CMK (cell line): ENCODE measurements at regions not wholly inside any gene's neighbourhood (a gene's known extent, or its start where the extent isn't known, plus 50 kb on each side); places are given as distances from the start of the nearest gene placed in this dataset.
"Not testable (repeated sequence)": the region's sequence is repeated elsewhere in the genome, so short reads cannot be mapped to it uniquely, and the experiment has no call there.

Source experiments
- DNase-seq: peaks from one replicate; pipeline ENCODE4 v3.0.0-alpha.2; 2010; ENCODE audit warnings: low read depth

GRCh38 chrX:16067886-16068515 is 55.4 kb upstream of the GRPR start:
- no peak for DNase-seq

GRCh38 chrX:16063921-16064320 is 59.4 kb upstream of the GRPR start:
- no peak for DNase-seq

DNA sequence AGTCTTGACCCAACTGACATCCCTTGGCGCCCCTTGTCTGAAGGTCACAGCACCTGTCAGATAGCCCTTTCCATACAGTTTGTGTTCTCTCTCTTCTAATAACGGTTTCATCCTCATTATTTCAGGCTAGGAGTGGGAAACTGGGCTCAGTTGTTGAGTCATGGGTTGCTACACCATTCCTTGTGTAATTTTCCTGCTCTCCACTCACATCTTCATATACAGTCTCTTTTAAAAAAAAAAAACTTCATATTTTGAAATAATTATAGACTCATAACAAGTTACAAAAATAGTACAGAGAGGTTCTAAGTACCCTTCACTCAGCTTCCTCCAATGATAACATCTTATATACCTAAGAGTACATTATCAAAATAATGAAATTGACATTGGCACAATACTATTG is 60.2 kb upstream of the GRPR start:
- no peak for DNase-seq

DNA sequence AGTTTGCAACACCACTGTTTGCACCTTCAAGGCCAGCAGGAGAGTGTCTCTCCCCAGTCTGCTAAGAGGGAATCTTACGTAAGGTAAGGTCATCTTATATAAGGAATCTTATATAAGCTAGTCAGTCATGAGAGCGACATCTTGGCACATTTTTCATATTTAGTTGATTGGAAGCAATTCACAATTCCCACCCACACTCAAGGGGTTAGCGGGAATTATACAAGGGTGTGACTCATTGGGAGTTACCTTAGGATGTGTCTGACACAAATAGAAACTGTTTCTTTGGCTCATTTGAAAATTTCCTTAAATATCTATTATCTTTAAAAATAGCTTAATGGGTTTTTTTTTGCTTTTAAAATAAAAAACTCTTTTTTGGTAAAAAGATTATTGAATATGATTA is 62.1 kb upstream of the GRPR start:
- DNase-seq, result no peak

DNA sequence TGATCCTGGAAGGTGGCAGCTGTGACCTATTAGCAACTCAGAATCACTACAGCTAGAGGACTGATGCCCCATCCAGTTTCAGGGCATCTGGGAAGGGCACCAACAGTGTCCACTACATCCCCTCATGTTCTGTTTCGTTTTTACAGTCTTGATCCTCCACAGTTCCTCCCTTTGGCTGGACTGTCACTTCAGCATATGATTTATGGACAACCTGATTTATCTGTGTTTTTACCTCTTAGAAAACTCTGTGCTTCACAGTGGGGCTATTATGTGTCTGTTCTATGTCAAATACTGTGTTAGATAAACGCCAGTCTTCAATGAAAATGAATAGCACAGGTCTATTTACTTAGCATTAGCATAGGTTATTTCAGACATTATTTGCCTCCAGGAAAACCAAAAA is 63.1 kb upstream of the GRPR start:
- no peak for DNase-seq

DNA sequence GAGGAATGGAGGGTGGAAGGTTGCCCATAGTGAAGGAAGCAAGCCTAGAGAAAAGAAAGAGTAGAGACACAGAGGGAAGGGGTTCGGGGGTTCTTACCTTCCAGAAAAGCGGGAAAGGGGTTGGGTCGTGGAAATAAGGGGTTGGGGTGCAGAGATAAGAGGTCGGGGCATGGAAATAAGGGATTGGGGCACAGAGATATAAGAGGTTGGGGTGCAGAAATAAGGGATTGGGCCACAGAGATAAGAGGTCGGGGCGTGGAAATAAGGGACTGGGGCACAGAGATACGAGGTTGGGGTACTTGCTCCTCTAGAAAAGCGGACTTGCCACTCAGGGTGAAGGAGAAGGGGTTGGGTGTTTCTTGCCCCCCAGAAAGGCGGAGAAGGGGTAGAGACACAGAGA is 74.2 kb upstream of the GRPR start:
- not testable (repeated sequence) for DNase-seq

DNA sequence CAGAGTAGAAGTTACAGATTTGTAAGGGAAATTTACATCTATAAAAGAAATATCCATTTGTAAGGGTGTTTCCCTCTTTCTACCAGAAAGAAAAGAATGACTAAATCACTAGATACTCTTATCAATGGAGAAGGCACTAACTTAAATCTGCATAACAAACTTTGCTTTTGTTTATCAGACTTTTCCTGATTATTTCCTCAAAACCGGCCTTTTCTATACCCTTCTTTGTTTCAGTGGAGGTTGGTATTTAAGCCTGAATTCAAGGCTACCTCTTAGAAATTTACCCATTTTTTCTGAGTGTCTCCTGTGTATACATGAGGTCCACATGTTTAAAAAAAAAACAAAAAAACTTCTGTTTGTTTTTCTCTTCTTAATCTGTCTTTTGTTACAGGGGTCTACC is 80.4 kb upstream of the GRPR start:
- DNase-seq, result no peak

DNA sequence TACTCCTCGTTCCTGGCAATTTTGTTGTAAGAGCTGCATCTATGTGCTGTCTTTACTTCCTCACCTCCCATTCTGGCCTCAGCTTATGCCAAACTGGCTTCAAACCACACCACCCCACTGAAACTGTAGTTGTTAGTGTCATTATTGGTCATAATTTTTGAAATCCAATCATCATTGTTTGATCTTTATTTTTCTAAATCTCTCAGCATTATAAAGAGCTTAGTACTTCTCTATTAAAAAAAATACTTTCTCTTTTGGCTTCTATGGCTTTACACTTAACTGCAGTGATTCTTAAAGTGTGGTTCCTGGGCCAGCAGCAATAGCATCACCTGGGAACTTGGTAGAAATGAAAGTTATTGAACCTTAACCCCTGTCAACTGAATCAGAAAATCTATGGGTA is 83.5 kb upstream of the GRPR start:
- DNase-seq, result no peak

GRCh38 chrX:16039363-16039762 is 84.0 kb upstream of the GRPR start:
- DNase-seq, result no peak

GRCh38 chrX:16033331-16033730 is 90.0 kb upstream of the GRPR start:
- DNase-seq, result no peak

GRCh38 chrX:16028576-16028975 is 94.8 kb upstream of the GRPR start:
- DNase-seq, result no peak

- DNase-seq, result no peak
These were observed 99.3 kb upstream of the GRPR start for GRCh38 chrX:16023790-16024734.

GRCh38 chrX:16022580-16023200 is 100.7 kb upstream of the GRPR start:
- no peak for DNase-seq

- DNase-seq, result no peak
These were observed 105.1 kb upstream of the GRPR start for GRCh38 chrX:16018291-16018690.

DNA sequence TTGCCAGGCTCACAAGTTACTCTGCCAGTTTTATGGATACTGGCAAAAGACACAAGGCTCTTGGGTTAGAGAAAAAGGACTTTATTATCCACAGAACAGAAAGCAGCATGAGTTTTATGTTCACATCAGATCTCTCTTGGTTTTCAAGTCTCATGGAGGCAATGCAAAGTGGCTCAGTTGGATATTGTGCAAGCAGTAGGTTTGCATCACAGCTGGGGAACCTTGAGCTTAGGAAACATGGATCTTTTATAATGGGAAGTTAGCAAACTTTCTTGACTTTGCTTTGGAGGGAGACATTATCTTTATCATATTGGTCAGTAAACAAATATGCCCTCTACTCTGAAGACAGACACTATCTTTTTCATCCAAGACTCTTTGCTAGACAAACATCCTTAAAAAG is 109.2 kb upstream of the GRPR start:
- DNase-seq, result no peak

- DNase-seq, result no peak
These were observed 111.1 kb upstream of the GRPR start for GRCh38 chrX:16012250-16012649.

- no peak for DNase-seq
These were observed 117.4 kb upstream of the GRPR start for GRCh38 chrX:16005917-16006316.

DNA sequence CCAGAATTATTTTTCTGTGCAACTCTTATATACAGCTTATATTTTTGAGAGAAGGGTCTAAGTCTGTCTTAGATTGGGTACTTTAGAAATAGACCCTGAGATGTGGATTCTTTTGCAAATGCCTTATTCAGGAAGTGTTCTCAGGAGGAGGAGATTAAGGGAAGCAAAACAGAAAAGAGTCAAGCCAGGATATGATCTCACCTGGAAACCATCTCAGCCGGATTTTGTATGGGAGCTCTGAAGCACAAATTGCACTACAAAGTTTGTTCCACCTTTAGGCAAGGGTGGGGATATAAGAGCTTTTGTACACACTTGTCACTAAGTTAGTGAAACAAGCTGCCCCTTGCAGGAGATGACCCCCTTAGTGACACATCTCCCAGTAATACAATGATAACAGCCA is 121.2 kb upstream of the GRPR start:
- DNase-seq, result no peak

DNA sequence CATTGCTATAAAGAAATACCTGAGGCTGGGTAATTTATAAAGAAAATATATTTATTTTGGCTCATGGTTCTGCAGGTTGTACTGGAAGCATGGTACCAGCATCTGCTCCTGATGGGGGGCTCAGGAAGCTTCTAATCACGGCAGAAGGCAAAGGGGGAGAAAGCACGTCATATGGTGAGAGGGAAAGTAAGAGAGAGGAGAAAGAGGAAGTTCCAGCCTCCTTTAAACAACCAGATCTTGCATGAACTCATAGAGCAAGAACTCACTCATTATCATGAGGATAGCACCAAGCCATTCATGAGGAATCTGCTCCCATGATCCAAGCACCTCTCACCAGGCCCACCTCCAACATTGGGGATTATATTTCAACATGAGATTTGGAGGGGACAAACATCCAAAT is 125.0 kb upstream of the GRPR start:
- no peak for DNase-seq

DNA sequence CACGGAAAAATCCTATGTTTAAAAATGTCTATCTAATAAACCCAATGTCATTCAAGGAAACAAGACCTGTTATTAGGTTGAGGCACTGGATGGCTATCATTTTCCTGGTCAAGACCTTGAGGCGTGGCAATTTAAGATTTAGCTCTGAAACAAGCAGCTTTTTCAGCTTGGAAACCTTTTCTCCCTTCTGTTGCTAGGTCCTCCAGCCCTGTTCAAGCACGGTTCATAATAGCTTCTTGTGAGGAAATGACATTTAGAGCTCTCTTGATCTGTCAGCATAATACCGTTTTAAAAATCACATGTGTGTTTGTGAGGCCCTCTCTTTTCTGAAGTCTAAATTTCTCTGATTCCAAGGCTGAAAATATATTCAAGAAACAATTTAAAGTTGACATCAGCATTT is 133.6 kb upstream of the GRPR start:
- DNase-seq, result no peak

GRCh38 chrX:15988661-15989603 is 134.3 kb upstream of the AP1S2 start:
- DNase-seq, result no peak

- no peak for DNase-seq
These were observed 131.3 kb upstream of the AP1S2 start for GRCh38 chrX:15985937-15986336.
